Right renal pelvis (tissue), 4 donors: ENCODE measurements at regions not wholly inside any gene's neighbourhood (a gene's known extent, or its start where the extent isn't known, plus 50 kb on each side); places are given as distances from the start of the nearest gene placed in this dataset.
A peak's percentile ranks its signal among the peaks of the same experiment; 100 is the strongest.

Experiments used
- DNase-seq, 4 donors: peaks; one replicate each; pipeline ENCODE4 v3.0.0-alpha.2; 2013; ENCODE audit warnings: low read depth in 4 of 4, low spot score in 3 of 4, missing footprints in 1 of 4

- DNase-seq = no peak
Measured at GRCh38 chr11:11789735-11790369, 51.9 kb upstream of the USP47 start.

- no peak for DNase-seq
Measured at GRCh38 chr11:11788063-11788710, 53.6 kb upstream of the USP47 start.

- peak; percentile 54 to 63 (median 60) for DNase-seq
Measured at GRCh38 chr11:11787305-11788062, 54.3 kb upstream of the USP47 start.

GRCh38 chr11:11786771-11787170 is 55.0 kb upstream of the USP47 start:
- no peak for DNase-seq

GRCh38 chr11:11786234-11786633 is 55.5 kb upstream of the USP47 start:
- no peak for DNase-seq

- no peak for DNase-seq
Measured at GRCh38 chr11:11782532-11783110, 59.2 kb upstream of the USP47 start.

- DNase-seq = no peak
Measured at GRCh38 chr11:11780858-11781257, 60.9 kb upstream of the USP47 start.

- DNase-seq = no peak
Measured at GRCh38 chr11:11779975-11780374, 61.8 kb upstream of the USP47 start.

GRCh38 chr11:11777897-11778296 is 63.9 kb upstream of the USP47 start:
- DNase-seq = no peak

- DNase-seq = no peak
Measured at GRCh38 chr11:11776714-11777113, 65.1 kb upstream of the USP47 start.

GRCh38 chr11:11774928-11775327 is 66.8 kb upstream of the USP47 start:
- no peak for DNase-seq

- no peak for DNase-seq
Measured at GRCh38 chr11:11772865-11773515, 68.8 kb upstream of the USP47 start.

GRCh38 chr11:11770921-11771486 is 70.8 kb upstream of the USP47 start:
- DNase-seq = no peak

- DNase-seq = no peak
Measured at GRCh38 chr11:11770296-11770695, 71.5 kb upstream of the USP47 start.

- no peak for DNase-seq
Measured at GRCh38 chr11:11769782-11770181, 72.0 kb upstream of the USP47 start.

GRCh38 chr11:11769362-11769761 is 72.4 kb upstream of the USP47 start:
- no peak for DNase-seq

GRCh38 chr11:11764423-11764803 is 77.4 kb upstream of the USP47 start:
- DNase-seq = no peak

- DNase-seq = no peak
Measured at GRCh38 chr11:11763796-11764422, 77.9 kb upstream of the USP47 start.

GRCh38 chr11:11760838-11761237 is 80.9 kb upstream of the USP47 start:
- DNase-seq = no peak

GRCh38 chr11:11758603-11759196 is 83.1 kb upstream of the USP47 start:
- DNase-seq = no peak
